HepG2 (cell line): ENCODE measurements at regions not wholly inside any gene's neighbourhood (a gene's known extent, or its start where the extent isn't known, plus 50 kb on each side); places are given as distances from the start of the nearest gene placed in this dataset.
A peak's percentile ranks its signal among the peaks of the same experiment; 100 is the strongest.

Source experiments
- ATAC-seq: fragments of 200-7000 bp; cut with Tn5 transposase; 3 replicates; pipeline ENCODE4 v1.9.1; 2020; ENCODE audit warnings: mild to moderate bottlenecking, moderate library complexity
- BruUV-seq: library from RNA; stranded (reverse); fragments of 400-500 nt; replicated peaks from 2 replicates; lab custom pipeline; 2021; lab: Mats Ljungman, UMichigan
- CTCF ChIA-PET: fragments of 300-600 bp; formaldehyde crosslinking; extraction: SDS; loops from one replicate; lab custom pipeline; 2021; ENCODE audit warnings: low total read pairs, inconsistent platforms, low intra/inter-chr PET ratio; lab: Yijun Ruan, JAX
- POLR2A ChIA-PET: fragments of 350-600 bp; sonication (Branson Sonifier 250); formaldehyde crosslinking; loops from one replicate; lab custom pipeline; 2020; ENCODE audit warnings: antibody characterized with exemption, inconsistent platforms; lab: Yijun Ruan, JAX
- DNase-seq: peaks from one replicate; pipeline ENCODE4 v3.0.0-alpha.2; 2015; ENCODE audit warnings: low spot score
- FAIRE-seq: peaks from 3 replicates; lab custom pipeline; 2011; peaks lifted over from hg19 to GRCh38; lab: Jason Lieb, UNC
- H2AFZ ChIP-seq: one replicate; pipeline ENCODE4 v1.6.1; 2011; ENCODE audit warnings: low read length, inconsistent platforms
- H3K27ac ChIP-seq: fragments of 300-600 bp; 3 replicates; pipeline ENCODE4 v1.8.0; 2011; ENCODE audit warnings: mixed run types, mild to moderate bottlenecking, mixed read lengths, low read length, inconsistent platforms; ENCODE audit not compliant: insufficient read depth; ENCODE audit errors: extremely low read length
- H3K27me3 ChIP-seq, 2 experiments: fragments of 200-600 bp in 1 of 2; 2 replicates in 1 of 2; 3 replicates in 1 of 2; pipeline versions ENCODE4 v1.6.0 to v1.8.0; 2011; ENCODE audit warnings: low read length in 2 of 2, mild to moderate bottlenecking in 2 of 2, moderate library complexity in 2 of 2, inconsistent platforms in 1 of 2; ENCODE audit not compliant: insufficient read depth in 2 of 2, control insufficient read depth in 1 of 2
- H3K36me3 ChIP-seq, 2 experiments: fragments of 200-600 bp in 1 of 2; replicated peaks in 1 of 2; 2 replicates in 1 of 2; 3 replicates in 1 of 2; pipeline versions ENCODE4 v1.5.1 to v1.8.0; 2011; ENCODE audit warnings: low read length in 2 of 2, inconsistent platforms in 1 of 2; ENCODE audit not compliant: insufficient read depth in 2 of 2, control insufficient read depth in 1 of 2
- H3K4me1 ChIP-seq: 2 replicates; pipeline ENCODE4 v1.5.1; 2012; ENCODE audit warnings: low read length, inconsistent platforms; ENCODE audit not compliant: insufficient read depth
- H3K4me2 ChIP-seq: 2 replicates; pipeline ENCODE4 v1.6.0; 2011; ENCODE audit warnings: low read depth, low read length, inconsistent platforms
- H3K4me3 ChIP-seq, 3 experiments: fragments of 200-600 bp in 1 of 3; sonication (generic), shearing (Covaris generic) in 1 of 3; replicated peaks in 1 of 3; 2 replicates each; pipeline ENCODE4 v1.5.1; 2011 to 2016; ENCODE audit warnings: low read length in 3 of 3, inconsistent platforms in 2 of 3, low read depth in 2 of 3, mild to moderate bottlenecking in 2 of 3, control low read depth in 1 of 3, mixed read lengths in 1 of 3; ENCODE audit not compliant: insufficient read depth in 1 of 3
- H3K79me2 ChIP-seq: one replicate; pipeline ENCODE4 v1.6.1; 2011; ENCODE audit warnings: low read length, inconsistent platforms; ENCODE audit not compliant: insufficient read depth
- H3K9ac ChIP-seq: 2 replicates; pipeline ENCODE4 v1.6.0; 2011; ENCODE audit warnings: mild to moderate bottlenecking, low read depth, low read length, inconsistent platforms; ENCODE audit not compliant: insufficient read depth
- H3K9me3 ChIP-seq: 2 replicates; pipeline ENCODE4 v1.5.1; 2012; ENCODE audit warnings: mild to moderate bottlenecking, low read length
- H4K20me1 ChIP-seq: 2 replicates; pipeline ENCODE4 v1.6.0; 2011; ENCODE audit warnings: inconsistent platforms, mild to moderate bottlenecking, low read length, moderate library complexity; ENCODE audit not compliant: insufficient read depth
- ARID4A ChIP-seq: sonication (generic); formaldehyde crosslinking; IDR thresholded peaks from 2 replicates; pipeline ENCODE4 v1.5.0; 2020; ENCODE audit warnings: mild to moderate bottlenecking, missing genetic modification reagents, borderline replicate concordance
- RAD51 ChIP-seq: fragments of 450-650 bp; IDR thresholded peaks from 2 replicates; pipeline ENCODE4 v1.6.1; 2016; ENCODE audit warnings: borderline replicate concordance
- RBFOX2 ChIP-seq: fragments of 200-400 bp; formaldehyde crosslinking; IDR thresholded peaks from 2 replicates; pipeline ENCODE4 v1.6.1; 2017; ENCODE audit warnings: low read depth, mild to moderate bottlenecking, low read length
- TEAD3 ChIP-seq: optimal IDR thresholded peaks from 2 replicates; pipeline ENCODE3; 2016; ENCODE audit warnings: borderline replicate concordance
- ZNF550 ChIP-seq: sonication (generic); formaldehyde crosslinking; IDR thresholded peaks from 2 replicates; pipeline ENCODE4 v1.4.0; 2020; ENCODE audit warnings: mild to moderate bottlenecking, missing genetic modification reagents, borderline replicate concordance
- ZNF687 ChIP-seq: sonication (generic); formaldehyde crosslinking; IDR thresholded peaks from 2 replicates; pipeline ENCODE4 v1.5.1; 2020; ENCODE audit warnings: mild to moderate bottlenecking, missing genetic modification reagents, moderate library complexity
- ZNF704 ChIP-seq: sonication (generic); formaldehyde crosslinking; IDR thresholded peaks from 2 replicates; pipeline ENCODE4 v1.8.1; 2023; ENCODE audit warnings: mild to moderate bottlenecking, inconsistent platforms, moderate library complexity, missing genetic modification reagents, borderline replicate concordance
- WGBS: methylation state at CpG from one replicate; pipeline ENCODE4 v1.1.6; 2017; ENCODE audit warnings: low lambda C conversion rate; 5-methylcytosine and 5-hydroxymethylcytosine counted together
- in situ Hi-C: cut with HindIII; loops from 2 replicates; pipeline ENCODE4 v1.10.0; 2017; ENCODE audit warnings: low pct_unique_long_range_greater_than_20kb; ENCODE audit not compliant: extremely low pct_ligation_motif_present
- intact Hi-C: fragments of 100-400 bp; cut with micrococcal nuclease; formaldehyde crosslinking; loops from one replicate; pipeline ENCODE4 v1.10.0; 2022; ENCODE audit not compliant: unreplicated experiment

- H3K27ac ChIP-seq = no peak overlapping the region
Measured at GRCh38 chr6:18042536-18043145, 55.2 kb upstream of the KIF13A start.

More at GRCh38 chr6:18042536-18043145, 55.2 kb upstream of the KIF13A start:
- DNase-seq (no peak), FAIRE-seq (no peak), ATAC-seq (peak; percentile 48)
- no peaks in the 10 kb centered on the region for H4K20me1 ChIP-seq
- CTCF ChIA-PET = no interaction called here
- H3K4me3 ChIP-seq = 0 out of 6 replicates have a peak overlapping the region, but pooled peaks of 1 of the 3 experiments have one; percentile 27
- TF ChIP-seq RAD51 (no peak), ARID4A (0 out of 2 replicates have a peak, but pooled peaks have one; percentile 6), ZNF704 (CRISPR knock-in tag) (no peak), TEAD3 (peak; percentile 1), ZNF687 (0 out of 2 replicates have a peak, but pooled peaks have one; percentile 8), ZNF550 (CRISPR knock-in tag) (0 out of 2 replicates have a peak, but pooled peaks have one; percentile 36), RBFOX2 (no peak)
- peak overlapping the region; percentile 70 for H3K4me2 ChIP-seq
- no TSS peak for BruUV-seq
- intact Hi-C loops = no loop called here
- no peaks in the 10 kb centered on the region for H3K36me3 ChIP-seq
- H3K4me1 ChIP-seq = peaks cover 37% of the 10 kb centered on the region
- H2AFZ ChIP-seq = no peak overlapping the region
- 48% methylated on average over 8 of the region's 8 CpGs for WGBS
- no peaks in the 10 kb centered on the region for H3K79me2 ChIP-seq
- no peaks in the 10 kb centered on the region; a peak in 2 of 5 replicates for H3K27me3 ChIP-seq
- H3K9ac ChIP-seq = peak overlapping the region; percentile 26; the same call in 1 of the 2 replicates
- POLR2A ChIA-PET = interaction anchor here (0.6 to 0.7 kb wide), 3 partner anchors 8 to 204 kb away, joined by 3 to 4 read pairs (median 3); no protein-coding TSS in a partner anchor
- in situ Hi-C loops = no loop called here
- no peaks in the 10 kb centered on the region for H3K9me3 ChIP-seq
